ENCODE measurements at regions not wholly inside any gene's neighbourhood (a gene's known extent, or its start where the extent isn't known, plus 50 kb on each side); places are given as distances from the start of the nearest gene placed in this dataset.

- H3K36me3 Mint-ChIP-seq: no peaks in the 10 kb centered on the region
- H3K4me3 Mint-ChIP-seq: no peak overlapping the region
- no peaks in the 10 kb centered on the region for H3K4me1 Mint-ChIP-seq
- H3K9me3 Mint-ChIP-seq: peaks cover 7 to 57% (median 26%) of the 10 kb centered on the region in 6 donors
- DNase-seq: no peak
- no peaks in the 10 kb centered on the region for H3K27me3 Mint-ChIP-seq (ENCODE audit: low read depth in 3 of 3)
- H3K27ac Mint-ChIP-seq: no peak overlapping the region
These were observed 519.3 kb downstream of the ELAVL2 start for GRCh38 chr9:23306731-23307130.

- no peaks in the 10 kb centered on the region for H3K36me3 Mint-ChIP-seq
- H3K4me1 Mint-ChIP-seq: no peaks in the 10 kb centered on the region
- DNase-seq: no peak
- peaks cover 7 to 57% (median 27%) of the 10 kb centered on the region in 6 donors for H3K9me3 Mint-ChIP-seq
- H3K27me3 Mint-ChIP-seq (ENCODE audit: low read depth in 3 of 3): no peaks in the 10 kb centered on the region
- H3K27ac Mint-ChIP-seq: no peak overlapping the region
- H3K4me3 Mint-ChIP-seq: no peak overlapping the region
These were observed 518.1 kb downstream of the ELAVL2 start for GRCh38 chr9:23307731-23308513.

GRCh38 chr9:23309800-23310199 lies 516.2 kb downstream of the ELAVL2 start:
- DNase-seq: no peak
- no peak overlapping the region for H3K27ac Mint-ChIP-seq
- no peaks in the 10 kb centered on the region for H3K27me3 Mint-ChIP-seq (ENCODE audit: low read depth in 3 of 3)
- no peak overlapping the region for H3K4me3 Mint-ChIP-seq
- H3K4me1 Mint-ChIP-seq: no peaks in the 10 kb centered on the region
- H3K36me3 Mint-ChIP-seq: no peaks in the 10 kb centered on the region
- peaks cover 6 to 60% (median 32%) of the 10 kb centered on the region in 6 donors for H3K9me3 Mint-ChIP-seq

DNA sequence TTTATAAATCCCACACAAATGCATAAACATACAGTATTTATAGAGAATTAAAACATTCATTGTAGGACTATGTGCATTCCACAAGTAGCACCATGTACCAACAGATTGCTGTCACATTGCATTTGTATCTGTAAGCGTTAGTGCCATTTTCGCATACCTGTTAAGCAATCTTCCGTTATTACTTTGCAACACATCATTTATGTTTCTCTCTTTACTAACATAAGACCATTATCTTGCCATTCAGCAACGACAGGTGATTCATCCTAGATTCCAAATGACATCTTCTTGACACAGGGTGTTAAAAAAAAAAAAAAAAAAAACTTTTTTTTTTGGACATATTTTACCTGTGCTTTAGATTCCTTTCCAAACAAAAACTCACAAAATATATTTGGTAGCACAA lies 511.8 kb downstream of the ELAVL2 start:
- Mint-ChIP-seq H3K27me3 (ENCODE audit: low read depth in 3 of 3) (peaks cover 0 to 1% (median 0%) of the 10 kb centered on the region in 3 donors), H3K4me3 (no peak overlapping the region), H3K36me3 (no peaks in the 10 kb centered on the region), H3K27ac (no peak overlapping the region), H3K9me3 (peaks cover 3 to 39% (median 25%) of the 10 kb centered on the region in 6 donors), H3K4me1 (no peaks in the 10 kb centered on the region)
- no peak for DNase-seq

DNA sequence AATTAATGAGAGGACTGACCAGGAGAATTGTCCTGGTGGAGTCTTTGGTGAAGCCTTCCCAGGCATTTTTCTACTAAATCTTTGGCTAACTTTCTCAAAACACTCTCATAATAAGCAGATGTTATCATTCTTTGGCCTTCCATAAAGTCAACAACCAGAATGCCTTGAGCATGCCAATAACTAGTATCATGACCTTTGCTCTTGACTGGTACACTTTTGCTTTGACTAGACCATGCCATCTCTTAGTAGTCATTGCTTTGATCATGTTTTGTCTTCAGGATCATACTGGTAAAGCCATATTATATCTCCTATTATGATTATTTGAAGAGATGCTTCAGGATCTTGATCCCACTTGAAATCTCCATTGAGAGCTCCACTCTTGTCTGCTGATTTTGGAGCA lies 506.9 kb downstream of the ELAVL2 start:
- no peak overlapping the region for H3K4me3 Mint-ChIP-seq
- no peaks in the 10 kb centered on the region for H3K36me3 Mint-ChIP-seq
- DNase-seq: no peak
- peaks cover 0 to 1% (median 0%) of the 10 kb centered on the region in 3 donors for H3K27me3 Mint-ChIP-seq (ENCODE audit: low read depth in 3 of 3)
- peaks cover 1 to 53% (median 26%) of the 10 kb centered on the region in 6 donors for H3K9me3 Mint-ChIP-seq
- H3K4me1 Mint-ChIP-seq: no peaks in the 10 kb centered on the region
- H3K27ac Mint-ChIP-seq: no peak overlapping the region

GRCh38 chr9:23321049-23321448 lies 505.0 kb downstream of the ELAVL2 start:
- no peaks in the 10 kb centered on the region for H3K4me1 Mint-ChIP-seq
- H3K27ac Mint-ChIP-seq: no peak overlapping the region
- no peaks in the 10 kb centered on the region for H3K36me3 Mint-ChIP-seq
- H3K4me3 Mint-ChIP-seq: no peak overlapping the region
- DNase-seq: no peak
- peaks cover 5 to 64% (median 24%) of the 10 kb centered on the region in 6 donors for H3K9me3 Mint-ChIP-seq
- H3K27me3 Mint-ChIP-seq (ENCODE audit: low read depth in 3 of 3): peaks cover 0 to 1% (median 0%) of the 10 kb centered on the region in 3 donors

DNA sequence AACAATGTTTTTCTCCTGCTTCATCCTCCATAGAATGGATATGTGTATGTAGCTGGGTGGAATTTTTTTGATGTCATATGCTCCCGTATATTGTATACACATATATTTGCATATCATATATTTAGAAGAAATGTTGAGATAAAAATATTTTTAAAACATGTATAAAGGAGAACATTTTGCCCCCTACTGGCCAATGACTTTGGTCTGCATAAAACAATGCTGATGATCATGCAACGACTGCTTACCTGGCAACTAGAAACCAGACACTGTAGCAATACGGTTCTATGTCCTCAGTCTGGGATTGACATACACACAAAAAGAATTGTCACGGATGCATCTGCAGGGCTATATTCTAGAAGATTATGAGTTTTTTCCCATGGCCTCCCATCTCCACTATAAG lies 503.6 kb downstream of the ELAVL2 start:
- H3K9me3 Mint-ChIP-seq: peaks cover 8 to 73% (median 24%) of the 10 kb centered on the region in 6 donors
- H3K4me3 Mint-ChIP-seq: no peak overlapping the region
- H3K27me3 Mint-ChIP-seq (ENCODE audit: low read depth in 3 of 3): peaks cover 0 to 1% (median 0%) of the 10 kb centered on the region in 3 donors
- no peak for DNase-seq
- H3K36me3 Mint-ChIP-seq: no peaks in the 10 kb centered on the region
- no peak overlapping the region for H3K27ac Mint-ChIP-seq
- H3K4me1 Mint-ChIP-seq: no peaks in the 10 kb centered on the region

DNA sequence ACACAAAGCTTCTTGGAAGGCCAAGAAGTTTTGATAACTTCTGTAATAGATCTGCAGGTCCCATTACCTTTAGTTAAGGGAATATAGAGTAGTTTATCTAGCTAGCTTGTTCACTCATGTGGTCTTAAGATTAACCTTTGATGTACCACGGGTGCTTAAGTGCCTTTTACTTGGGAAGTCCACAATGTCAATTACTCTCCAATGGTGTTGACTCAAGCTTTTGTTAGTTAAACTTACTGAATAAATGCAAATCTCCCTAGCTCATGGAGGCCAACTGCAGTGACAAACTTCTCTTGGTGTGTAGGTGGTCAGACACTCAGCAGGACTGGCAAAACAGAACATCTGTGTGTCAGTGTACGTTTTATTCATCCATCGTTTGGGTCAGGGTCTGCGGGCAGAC lies 501.5 kb downstream of the ELAVL2 start:
- Mint-ChIP-seq H3K4me1 (no peaks in the 10 kb centered on the region), H3K27ac (no peak overlapping the region), H3K4me3 (no peak overlapping the region), H3K27me3 (ENCODE audit: low read depth in 3 of 3) (no peaks in the 10 kb centered on the region), H3K36me3 (no peaks in the 10 kb centered on the region), H3K9me3 (peaks cover 12 to 81% (median 31%) of the 10 kb centered on the region in 6 donors)
- DNase-seq: no peak

DNA sequence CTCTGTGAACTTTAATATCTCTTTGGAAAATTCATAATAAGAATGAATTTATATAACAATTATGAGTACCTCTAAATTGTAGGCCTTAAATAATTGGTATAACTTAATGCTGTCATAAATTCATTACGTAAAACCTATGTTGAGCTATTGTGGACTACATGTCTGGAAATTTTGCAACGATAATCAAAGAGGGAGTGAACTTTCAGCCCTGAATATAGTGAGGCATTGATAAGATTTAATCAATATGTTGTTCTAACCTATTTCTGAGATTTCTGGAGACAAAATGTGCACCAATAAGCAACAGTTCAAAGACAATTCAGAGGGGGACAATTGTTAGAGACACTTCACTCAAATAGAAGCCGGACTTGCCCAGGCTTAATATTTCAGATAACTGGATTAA lies 499.4 kb downstream of the ELAVL2 start:
- no peaks in the 10 kb centered on the region for H3K36me3 Mint-ChIP-seq
- H3K27me3 Mint-ChIP-seq (ENCODE audit: low read depth in 3 of 3): no peaks in the 10 kb centered on the region
- H3K9me3 Mint-ChIP-seq: peaks cover 17 to 84% (median 36%) of the 10 kb centered on the region in 6 donors
- no peaks in the 10 kb centered on the region for H3K4me1 Mint-ChIP-seq
- H3K4me3 Mint-ChIP-seq: no peak overlapping the region
- H3K27ac Mint-ChIP-seq: no peak overlapping the region
- DNase-seq: no peak

- Mint-ChIP-seq H3K4me3 (no peak overlapping the region), H3K27me3 (ENCODE audit: low read depth in 3 of 3) (no peaks in the 10 kb centered on the region), H3K9me3 (peaks cover 5 to 30% (median 15%) of the 10 kb centered on the region in 6 donors), H3K4me1 (no peaks in the 10 kb centered on the region), H3K36me3 (peaks cover 0 to 6% (median 0%) of the 10 kb centered on the region in 3 donors), H3K27ac (no peak overlapping the region)
- DNase-seq: no peak
These were observed 484.7 kb downstream of the ELAVL2 start for GRCh38 chr9:23341346-23341745.

- H3K4me3 Mint-ChIP-seq: no peak overlapping the region
- H3K27me3 Mint-ChIP-seq (ENCODE audit: low read depth in 3 of 3): no peaks in the 10 kb centered on the region
- no peak for DNase-seq
- H3K9me3 Mint-ChIP-seq: peaks cover 7 to 37% (median 17%) of the 10 kb centered on the region in 6 donors
- no peaks in the 10 kb centered on the region for H3K4me1 Mint-ChIP-seq
- H3K27ac Mint-ChIP-seq: no peak overlapping the region
- H3K36me3 Mint-ChIP-seq: peaks cover 0 to 6% (median 0%) of the 10 kb centered on the region in 3 donors
These were observed 483.7 kb downstream of the ELAVL2 start for GRCh38 chr9:23342291-23342690.

DNA sequence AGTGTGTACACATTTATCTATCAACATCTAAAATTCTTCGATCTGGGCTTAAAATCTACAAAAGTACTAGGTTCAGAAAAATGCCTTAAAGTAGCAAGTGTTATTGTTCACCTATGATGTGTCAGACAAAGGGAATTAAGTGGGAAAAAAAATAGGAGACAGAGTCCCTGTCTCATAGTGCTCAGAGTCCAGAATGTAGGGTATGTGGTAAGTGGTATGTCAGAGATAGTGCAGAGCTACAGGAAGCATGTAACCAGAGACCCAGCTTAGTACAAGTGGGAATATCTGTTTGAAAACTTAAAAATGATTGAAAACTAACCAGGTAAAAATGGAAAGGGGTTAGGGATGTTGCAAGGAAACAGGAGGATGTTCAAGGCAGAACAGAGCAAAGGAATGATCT lies 482.8 kb downstream of the ELAVL2 start:
- peaks cover 0 to 5% (median 0%) of the 10 kb centered on the region in 3 donors for H3K36me3 Mint-ChIP-seq
- H3K27ac Mint-ChIP-seq: no peak overlapping the region
- peaks cover 4 to 41% (median 19%) of the 10 kb centered on the region in 6 donors for H3K9me3 Mint-ChIP-seq
- no peak for DNase-seq
- H3K4me1 Mint-ChIP-seq: no peaks in the 10 kb centered on the region
- H3K4me3 Mint-ChIP-seq: no peak overlapping the region
- H3K27me3 Mint-ChIP-seq (ENCODE audit: low read depth in 3 of 3): no peaks in the 10 kb centered on the region

DNA sequence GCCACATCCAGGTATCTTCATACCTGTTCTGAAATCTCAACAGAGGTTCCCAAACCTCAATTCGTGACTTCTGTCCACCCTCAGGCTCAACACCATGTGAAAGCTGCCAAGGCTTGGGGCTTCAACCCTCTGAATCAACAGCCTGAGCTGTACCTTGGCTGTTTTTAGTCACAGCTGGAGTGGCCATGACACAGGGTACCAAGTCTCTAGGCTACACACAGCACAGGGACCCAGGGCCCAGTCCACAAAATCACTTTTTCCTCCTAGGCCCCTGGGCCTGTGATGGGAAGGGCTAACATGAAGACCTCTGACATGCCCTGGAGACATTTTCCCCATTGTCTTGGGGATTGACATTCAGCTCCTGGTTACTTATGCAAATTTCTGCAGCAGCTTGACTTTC lies 464.9 kb downstream of the ELAVL2 start:
- H3K36me3 Mint-ChIP-seq: peaks cover 0 to 5% (median 4%) of the 10 kb centered on the region in 3 donors
- H3K27ac Mint-ChIP-seq: no peak overlapping the region
- no peaks in the 10 kb centered on the region for H3K4me1 Mint-ChIP-seq
- H3K27me3 Mint-ChIP-seq (ENCODE audit: low read depth in 3 of 3): peaks cover 0 to 3% (median 0%) of the 10 kb centered on the region in 3 donors
- DNase-seq: no peak
- H3K9me3 Mint-ChIP-seq: peaks cover 9 to 67% (median 42%) of the 10 kb centered on the region in 6 donors
- H3K4me3 Mint-ChIP-seq: no peak overlapping the region

- Mint-ChIP-seq H3K36me3 (no peaks in the 10 kb centered on the region), H3K27ac (no peak overlapping the region), H3K27me3 (ENCODE audit: low read depth in 3 of 3) (no peaks in the 10 kb centered on the region), H3K4me3 (no peak overlapping the region), H3K9me3 (peaks cover 7 to 58% (median 16%) of the 10 kb centered on the region in 6 donors), H3K4me1 (no peaks in the 10 kb centered on the region)
- DNase-seq: no peak
These were observed 453.3 kb downstream of the ELAVL2 start for GRCh38 chr9:23372703-23373102.

DNA sequence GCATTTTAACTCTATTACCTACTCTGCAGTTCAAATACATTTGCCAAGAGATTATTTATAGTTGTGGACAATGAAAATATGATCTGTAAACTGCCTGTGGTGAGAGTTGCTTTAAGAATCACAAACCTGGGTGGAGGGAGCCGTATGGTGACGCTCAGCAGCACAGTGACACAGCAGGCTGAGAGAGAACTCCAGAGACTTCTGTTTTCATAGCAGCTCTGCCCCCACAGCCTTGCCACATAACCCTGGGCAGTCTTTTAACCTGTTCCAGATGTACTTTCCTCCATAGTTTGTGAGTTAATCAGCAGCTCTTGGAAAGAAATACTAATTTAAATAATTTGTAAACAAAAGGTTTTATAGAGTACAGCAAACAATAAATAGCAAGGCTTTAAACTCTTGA lies 450.5 kb downstream of the ELAVL2 start:
- peaks cover 0 to 2% (median 0%) of the 10 kb centered on the region in 3 donors for H3K27me3 Mint-ChIP-seq (ENCODE audit: low read depth in 3 of 3)
- no peaks in the 10 kb centered on the region for H3K4me1 Mint-ChIP-seq
- H3K27ac Mint-ChIP-seq: no peak overlapping the region
- H3K36me3 Mint-ChIP-seq: no peaks in the 10 kb centered on the region
- DNase-seq: no peak
- H3K4me3 Mint-ChIP-seq: no peak overlapping the region
- H3K9me3 Mint-ChIP-seq: peaks cover 3 to 53% (median 25%) of the 10 kb centered on the region in 6 donors
